GM20431 (cell line): ENCODE measurements at regions not wholly inside any gene's neighbourhood (a gene's known extent, or its start where the extent isn't known, plus 50 kb on each side); places are given as distances from the start of the nearest gene placed in this dataset.

ENCODE experiments used
- in situ Hi-C: fragments of 300-500 bp; cut with MseI, MboI; formaldehyde crosslinking; loops from one replicate; pipeline ENCODE4 v1.15.0; 2020; ENCODE audit warnings: low sequenced_read_pairs; ENCODE audit not compliant: unreplicated experiment

DNA sequence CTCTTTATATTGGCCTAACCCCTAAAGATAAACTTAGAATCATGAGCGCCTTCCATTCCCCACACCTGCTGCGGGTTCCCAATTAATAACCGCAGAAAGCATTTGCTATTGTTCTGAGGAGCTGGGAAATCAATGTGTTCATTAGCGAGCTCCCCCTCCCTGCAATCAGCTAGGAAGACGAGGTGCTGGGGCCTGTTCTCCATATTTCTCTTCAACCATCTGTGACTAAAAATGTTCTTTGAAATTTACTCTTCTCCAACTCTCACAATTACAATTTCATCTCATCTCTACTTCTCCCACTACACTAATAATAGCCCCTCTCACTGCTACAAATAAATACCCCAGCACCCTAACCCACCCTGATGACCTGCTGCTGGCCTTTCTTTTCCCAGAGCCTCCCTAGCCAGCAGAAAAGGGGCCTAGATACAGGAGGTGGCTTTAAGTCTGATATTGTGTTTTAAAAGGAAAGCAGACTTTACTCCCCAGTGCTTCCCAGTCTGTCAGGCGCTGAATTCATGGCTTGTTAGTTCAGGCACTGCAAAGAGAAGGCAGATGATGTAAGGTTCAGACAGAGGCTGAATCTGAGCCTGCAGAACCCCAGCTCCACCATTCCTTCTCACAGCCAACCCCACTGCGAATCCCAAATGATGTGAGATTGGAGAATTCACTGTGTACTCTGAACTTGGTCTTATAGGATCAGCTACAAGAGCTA is 477.5 kb upstream of the DAB1 start:
- in situ Hi-C loops = no loop called here

DNA sequence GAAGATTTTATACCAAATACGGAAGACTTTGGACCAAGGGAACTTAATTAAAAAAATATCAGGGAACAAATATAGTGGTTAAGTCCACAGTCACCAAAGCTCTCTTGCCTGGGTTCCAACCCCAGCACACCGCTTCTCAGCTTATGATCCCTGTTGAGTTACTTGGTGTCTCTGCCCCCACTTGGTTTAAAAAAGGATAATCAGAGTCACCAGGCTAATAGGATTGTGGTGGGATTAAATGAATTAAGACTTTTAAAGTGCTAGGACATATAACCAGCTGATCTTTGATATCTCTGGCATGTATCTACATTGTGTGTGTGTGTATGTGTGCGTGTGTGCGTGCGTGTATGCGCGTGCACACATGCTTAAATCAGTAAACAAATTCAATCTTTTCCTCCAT is 474.7 kb upstream of the DAB1 start:
- in situ Hi-C loops = no loop called here

DNA sequence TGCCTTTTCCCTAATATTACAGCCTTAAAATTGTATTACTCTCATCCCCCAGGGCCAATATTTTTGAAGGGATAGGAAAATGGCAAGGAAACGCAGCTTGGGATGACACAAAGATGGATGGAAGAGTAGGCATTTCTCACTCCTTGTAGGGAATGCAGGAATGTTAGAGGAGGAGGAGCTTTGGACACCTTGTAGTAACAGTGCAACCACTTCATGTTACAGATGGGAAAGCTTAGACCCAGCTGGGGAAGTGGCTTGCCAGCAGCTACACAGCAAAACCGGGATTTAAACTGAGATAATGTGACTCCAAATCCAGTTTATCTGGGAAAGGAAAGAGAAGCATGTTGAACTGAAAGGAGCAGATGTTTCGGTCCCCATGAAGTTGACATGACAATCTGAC is 473.7 kb upstream of the DAB1 start:
- in situ Hi-C loops = no loop called here

DNA sequence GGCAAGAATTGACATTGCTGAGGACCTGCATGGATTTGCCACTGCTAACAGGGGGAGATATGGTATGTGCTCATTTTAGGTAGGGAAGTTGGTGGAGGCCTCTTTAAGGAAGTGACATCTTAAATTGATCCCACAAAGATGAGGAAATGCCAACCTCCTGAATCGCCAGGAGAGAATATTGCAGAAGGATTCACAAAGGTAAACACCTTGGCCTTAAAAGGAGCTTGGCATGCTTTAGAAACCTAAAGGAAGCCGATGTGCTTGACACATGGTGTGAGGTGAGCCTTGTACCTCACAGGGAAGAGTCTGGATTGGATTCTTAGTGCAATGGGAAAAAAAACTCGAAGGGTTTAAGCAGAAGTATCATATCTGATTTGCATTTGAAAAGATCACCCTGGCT is 470.5 kb upstream of the DAB1 start:
- in situ Hi-C loops = no loop called here

DNA sequence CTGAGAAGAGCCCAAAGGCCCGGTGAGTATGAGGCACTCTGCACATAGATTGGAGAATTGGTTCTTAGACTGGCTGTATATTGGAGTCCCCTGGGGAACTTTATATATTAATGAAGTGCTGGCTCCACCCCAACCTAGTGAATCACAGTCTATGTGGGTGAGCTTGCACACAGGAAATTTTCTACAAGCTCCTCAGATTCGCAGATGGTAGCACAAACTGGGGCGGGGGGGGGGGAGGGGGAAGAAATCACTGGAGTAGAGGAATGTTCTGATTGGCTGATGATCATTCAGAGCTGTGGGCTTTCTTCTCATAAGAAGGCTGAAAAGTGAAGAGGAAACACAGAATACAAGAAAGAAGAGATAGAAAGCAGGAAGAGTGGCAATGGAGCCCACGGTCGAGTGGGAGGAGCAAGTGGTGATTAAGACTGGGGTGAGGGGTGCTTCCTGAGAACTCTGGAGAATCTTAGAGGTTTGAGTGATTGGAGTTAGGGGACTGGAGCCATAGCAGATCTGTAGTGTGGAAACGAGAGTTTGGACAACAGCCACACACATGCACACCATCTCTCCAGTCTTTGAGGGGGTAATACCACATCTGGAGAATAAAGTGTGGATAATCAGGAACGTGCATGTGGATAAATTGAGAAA is 465.9 kb upstream of the DAB1 start:
- in situ Hi-C loops = no loop called here

DNA sequence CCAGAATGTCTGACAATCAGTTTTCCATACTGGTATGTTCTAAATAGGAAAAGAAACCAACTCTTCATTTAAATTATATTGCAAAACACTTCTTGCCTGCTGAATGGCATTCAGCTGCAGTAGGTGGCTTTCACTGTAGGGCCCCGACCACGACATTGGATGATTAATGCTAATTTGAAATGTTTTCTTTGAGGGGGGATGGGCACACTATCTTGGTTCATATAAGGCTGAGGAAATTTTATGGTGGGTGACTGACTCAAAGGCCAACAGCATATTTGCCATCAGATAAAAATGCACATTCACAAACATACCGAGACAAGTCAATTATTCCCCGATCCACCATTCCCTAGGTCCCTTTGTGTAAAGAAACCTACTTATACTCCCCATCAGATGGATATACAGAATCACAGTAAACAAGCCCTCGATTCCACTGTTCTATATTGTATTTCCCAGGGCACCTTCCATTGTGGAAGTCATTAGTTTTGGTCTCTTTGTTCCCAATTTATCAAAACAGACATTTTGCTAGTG is 464.2 kb upstream of the DAB1 start:
- in situ Hi-C loops = no loop called here

DNA sequence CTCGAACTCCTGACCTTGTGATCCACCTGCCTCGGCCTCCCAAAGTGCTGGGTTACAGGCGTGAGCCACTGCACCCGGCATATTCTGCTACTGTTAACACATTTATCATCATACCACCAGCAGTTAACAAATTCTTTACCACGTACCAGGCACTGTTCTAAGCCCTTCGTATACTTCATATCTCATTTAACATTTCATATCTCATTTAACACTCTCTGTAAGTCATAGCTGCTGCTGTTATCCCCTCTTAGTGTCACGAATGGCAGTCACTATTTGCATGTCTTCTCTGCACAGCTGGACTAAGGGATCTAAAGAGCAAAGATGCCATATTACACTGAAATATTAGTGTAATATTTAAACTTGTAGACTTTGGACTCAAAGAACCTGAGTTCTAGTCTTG is 462.5 kb upstream of the DAB1 start:
- in situ Hi-C loops = no loop called here

DNA sequence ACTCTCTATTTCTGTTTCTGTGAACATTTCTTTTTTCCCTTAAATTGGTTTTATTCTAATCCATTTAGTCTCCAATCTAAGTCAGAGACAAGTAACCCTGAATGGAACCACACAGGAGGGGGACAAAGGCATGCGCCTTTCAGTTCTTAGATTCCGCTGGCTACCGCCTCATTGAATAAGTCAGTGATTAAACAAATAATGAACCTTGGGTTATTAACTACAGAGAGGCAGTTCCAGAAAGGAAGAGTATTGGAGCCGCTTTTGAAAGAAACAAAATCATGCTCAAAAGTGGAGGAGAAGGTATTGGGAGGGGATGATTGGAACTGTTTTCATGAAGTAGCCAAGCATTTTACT is 459.8 kb upstream of the DAB1 start:
- in situ Hi-C loops = no loop called here

DNA sequence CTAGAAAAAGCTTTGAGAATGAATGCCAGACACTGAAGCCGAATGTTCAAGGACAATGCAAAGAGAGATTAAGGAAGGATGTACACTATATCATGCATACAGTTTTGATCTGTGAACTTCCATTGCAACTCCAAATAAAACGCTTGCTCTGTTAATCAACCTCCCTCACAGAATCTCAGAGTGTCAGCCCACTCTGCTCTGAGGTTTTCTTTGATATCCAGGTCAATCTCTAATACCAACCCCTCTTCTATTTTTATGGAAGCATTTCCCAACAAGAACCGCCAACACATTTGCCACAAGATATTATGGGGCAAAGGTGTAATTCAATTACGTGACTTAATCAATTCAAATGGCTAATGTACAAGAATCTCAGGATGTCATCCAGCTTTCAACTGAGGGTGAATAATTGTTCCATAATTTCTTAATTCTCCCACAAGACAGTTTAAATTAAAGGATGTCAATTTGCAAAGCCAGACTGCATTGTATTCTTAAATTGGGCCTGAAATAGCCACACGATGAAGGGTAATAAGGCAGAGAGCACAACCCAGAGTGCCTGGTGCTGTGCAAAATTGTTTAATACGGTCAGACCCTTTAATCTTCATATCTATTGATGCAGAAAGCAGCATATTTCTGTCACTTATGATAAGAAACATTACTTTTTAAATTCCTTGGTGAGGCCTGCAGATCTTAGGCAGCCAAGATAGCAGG is 459.2 kb upstream of the DAB1 start:
- in situ Hi-C loops = no loop called here

DNA sequence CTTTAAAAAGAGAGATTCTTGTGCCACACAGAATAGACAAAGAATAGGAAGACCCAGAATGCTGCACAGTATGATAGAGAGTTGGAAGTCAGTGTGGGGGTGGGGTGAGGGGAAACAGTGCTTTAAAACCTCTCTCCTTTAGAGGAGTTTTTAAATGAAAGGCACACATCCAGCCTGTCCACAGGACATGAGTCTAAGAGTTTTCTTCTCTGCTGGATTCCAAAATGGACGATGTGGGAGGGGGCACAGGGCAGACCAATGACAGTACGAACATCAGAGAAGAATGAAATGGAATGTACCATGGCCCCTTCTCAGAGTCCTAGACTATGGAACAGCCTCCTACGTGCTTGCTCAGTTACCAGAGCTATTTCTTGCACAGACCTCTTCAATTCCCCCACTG is 458.2 kb upstream of the DAB1 start:
- in situ Hi-C loops = no loop called here

DNA sequence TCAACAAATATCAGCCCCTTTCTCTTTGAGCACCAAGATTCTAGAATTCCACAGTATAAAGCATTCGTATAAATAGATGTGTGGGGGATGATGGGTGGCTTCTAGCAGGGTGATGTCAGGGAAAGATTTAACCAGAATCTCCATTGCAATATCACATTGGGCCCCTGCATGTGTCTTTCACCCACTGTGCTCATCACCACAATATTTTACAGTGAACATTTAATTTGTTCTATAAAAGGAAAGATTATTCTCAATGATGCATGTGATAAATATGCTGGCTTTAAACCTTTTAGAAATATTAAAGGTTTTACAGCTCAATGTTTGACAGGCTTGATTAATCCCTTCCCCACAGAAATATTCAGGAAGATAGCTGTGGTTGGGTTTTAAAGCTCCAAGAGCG is 457.8 kb upstream of the DAB1 start:
- in situ Hi-C loops = no loop called here

DNA sequence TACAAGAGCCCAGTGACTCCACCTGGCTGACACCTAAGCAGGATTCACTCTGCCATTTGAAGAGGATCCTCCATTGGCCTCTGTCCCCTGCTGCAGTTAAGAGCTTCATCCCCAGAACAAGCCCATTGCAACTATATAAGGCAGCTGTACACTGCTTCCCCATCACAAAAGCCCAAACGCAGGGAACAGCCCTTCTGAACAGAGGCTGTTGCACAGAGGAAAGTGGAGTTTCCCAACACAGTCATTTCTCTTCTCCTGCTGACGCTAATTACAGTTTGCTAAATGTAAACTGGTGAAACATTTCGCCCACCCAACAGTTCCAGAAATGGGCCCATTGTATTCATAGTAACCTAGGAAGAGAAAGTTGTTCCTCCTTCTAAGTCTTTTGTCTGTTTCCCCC is 455.8 kb upstream of the DAB1 start:
- in situ Hi-C loops = no loop called here

DNA sequence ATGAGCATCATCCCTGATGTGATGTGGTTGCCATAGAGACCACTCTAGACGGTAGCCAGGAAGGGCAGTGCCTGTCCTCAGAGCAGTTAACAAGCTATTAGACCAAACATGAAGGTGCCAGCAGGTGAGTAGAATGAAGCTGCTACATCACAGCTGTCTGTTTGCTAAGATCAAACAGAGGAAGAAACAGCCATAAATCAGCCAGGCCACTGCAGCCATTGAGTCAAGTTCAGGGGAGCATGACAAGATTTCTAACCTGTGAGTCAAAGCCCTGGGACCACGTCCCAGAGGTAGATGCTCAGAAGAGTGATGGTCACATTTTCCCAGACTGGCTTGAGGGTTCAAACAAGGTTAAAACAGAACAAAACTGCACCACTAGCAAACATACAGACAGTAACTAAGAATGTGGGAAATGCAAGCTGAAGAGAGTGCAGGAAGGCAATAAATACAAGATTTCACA is 450.6 kb upstream of the DAB1 start:
- in situ Hi-C loops = no loop called here

DNA sequence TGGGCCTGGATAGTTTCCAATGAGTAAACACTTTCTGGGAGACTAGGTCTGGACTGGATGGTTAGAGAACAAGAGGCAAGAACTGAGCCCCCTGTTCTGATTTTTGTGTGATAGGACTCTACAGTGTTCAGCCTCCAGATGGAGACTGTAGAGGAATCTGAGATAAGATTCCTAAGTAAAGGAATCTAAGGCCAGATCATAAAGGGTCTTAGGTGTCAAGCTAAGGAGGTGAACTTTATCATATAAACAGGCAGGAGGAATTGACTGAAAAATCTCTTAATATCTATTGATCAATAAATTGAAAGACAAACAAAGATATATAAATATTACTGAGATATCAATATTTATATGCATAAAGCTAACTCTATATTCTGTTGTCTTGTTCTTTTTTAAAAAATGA is 449.1 kb upstream of the DAB1 start:
- in situ Hi-C loops = no loop called here

DNA sequence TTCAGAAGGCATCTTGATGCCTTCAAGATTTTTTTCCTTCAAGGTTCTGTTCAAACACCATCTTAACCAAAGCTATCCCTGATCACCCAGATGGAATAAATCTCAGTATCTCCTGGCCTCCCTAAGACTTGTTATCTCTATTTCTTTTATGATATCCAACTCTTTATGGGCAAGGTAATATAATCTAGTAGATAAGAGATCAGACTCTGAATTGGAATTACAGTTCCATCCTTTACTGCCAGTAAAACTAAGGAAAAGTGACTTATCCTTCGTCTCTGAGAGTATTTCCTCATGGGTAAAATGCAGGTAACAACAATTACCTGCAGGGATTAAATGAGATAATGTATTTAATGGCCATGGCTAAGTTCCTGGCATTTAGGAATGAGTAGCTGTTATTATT is 445.0 kb upstream of the DAB1 start:
- in situ Hi-C loops = no loop called here

DNA sequence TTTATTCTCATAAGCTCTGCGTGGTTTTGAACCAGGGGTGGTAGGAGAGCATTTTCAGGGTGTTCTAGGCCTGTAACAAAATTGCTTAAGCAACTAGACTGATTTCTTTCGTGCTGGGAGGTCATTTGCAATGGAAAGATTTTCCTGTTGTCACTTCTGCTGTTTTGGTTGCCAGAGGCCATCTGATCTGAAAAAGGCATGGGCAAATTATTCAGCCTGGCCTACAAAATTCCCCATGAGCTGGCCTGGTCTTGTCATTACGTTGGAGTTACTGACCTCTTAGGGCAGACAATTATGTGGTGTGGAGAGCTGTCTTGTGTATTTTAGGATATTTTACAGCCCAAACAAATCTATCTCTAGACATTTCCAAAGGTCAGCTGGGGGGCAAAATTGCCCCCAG is 444.4 kb upstream of the DAB1 start:
- in situ Hi-C loops = no loop called here

DNA sequence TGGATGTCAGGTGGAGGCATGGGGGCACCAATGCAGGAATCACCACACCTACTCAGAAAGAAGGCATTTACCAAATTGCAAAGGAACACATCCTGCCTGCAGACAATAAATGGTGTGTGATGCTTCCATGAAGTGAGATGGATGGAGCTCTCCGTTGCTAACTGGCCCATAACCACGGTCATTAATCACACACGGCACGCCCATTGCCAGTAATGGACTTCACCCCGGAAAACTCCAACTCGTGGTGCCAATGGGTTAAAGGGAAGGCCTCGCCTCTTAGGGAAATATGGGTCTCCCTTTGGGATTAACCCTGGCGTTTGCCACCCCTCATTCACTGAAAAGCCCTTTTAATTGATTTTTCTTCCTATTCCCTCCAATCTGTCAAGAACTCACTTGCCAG is 443.1 kb upstream of the DAB1 start:
- in situ Hi-C loops = no loop called here

DNA sequence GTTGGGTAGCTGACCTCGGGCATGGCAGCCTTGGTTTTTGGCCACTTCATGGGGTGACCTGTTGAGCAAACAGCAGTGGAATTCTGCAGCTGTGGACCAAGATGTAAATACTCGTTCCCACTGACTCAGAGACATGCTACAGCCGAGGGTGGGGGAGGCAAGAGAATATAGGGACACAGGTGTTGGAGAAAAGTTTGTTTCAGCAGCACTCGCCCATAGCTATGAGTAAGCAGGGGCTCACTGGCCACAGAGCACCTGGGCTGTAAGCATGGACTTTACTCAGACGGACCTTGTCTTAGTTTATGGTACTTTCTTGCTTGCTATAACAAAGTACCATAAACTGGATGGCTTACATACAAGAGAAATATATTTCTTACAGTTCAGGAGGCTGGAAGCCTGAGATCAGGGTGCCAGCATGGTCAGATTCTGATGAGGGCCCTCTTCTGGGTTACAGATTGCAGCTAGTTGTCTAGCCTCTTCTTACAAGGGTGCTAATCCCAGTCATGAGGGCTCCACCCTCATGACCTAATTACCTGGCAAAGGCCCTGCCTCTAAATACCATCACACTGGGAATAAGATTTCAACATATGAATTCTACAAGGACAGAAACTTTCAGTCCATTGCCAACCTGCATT is 437.2 kb upstream of the DAB1 start:
- in situ Hi-C loops = no loop called here

DNA sequence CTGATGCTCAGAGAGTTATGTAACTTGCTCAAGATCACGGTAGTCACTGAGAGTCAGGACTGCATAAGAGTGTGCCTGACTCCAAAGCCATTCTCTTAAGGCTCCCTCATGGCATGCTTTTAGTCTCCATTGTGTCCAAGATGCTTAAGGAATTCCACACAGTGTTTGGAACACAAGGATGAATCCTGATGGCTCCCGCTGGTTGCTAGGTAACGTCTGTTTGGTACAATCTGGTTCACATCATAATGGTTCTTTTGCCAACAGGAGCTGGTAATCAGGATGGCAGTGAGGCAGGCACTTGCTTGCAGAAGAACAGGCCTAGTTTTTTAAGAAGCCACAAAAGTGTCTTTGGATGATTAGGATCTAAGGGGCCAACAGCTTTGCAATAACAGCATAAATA is 436.5 kb upstream of the DAB1 start:
- in situ Hi-C loops = no loop called here

DNA sequence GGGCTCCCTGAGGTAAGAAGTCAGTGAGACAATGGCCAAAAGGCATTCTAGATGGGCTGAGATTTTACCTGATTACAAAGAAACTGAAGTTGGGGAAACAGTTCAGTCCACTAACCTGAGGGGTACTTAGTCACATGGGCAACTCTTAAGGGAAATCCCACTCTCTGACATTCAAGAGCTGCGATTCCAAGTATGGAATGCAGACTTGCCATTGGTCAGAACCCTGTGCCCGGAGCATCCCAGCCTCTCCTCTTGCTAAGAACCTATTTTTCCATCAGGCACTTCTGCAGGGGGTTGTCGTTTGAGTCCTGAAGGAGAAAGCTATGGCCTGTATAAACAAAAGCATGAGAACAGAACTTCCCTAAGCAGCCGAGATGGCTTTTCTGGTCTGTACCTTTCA is 434.9 kb upstream of the DAB1 start:
- in situ Hi-C loops = no loop called here

DNA sequence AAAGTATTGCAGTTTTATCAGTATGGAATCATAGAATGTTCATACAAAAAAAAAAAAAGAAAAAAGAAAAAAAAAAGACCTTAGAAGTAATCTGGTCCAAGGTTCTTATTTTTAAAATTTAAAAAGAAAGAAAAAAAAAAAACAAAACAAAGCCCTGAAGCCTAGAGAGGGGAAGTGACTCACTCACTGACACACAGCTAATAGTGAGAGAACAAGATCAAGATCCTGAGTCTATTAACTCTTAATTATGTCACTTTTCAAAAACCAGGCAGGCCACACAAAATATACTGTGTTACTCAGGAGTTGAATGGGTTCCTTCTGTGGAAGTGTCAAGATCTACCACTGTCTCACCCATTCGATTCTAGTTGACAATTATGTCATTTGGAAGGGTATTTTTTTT is 433.9 kb upstream of the DAB1 start:
- in situ Hi-C loops = no loop called here
